ENCODE measurements at regions not wholly inside any gene's neighbourhood (a gene's known extent, or its start where the extent isn't known, plus 50 kb on each side); places are given as distances from the start of the nearest gene placed in this dataset.
A peak's percentile ranks its signal among the peaks of the same experiment; 100 is the strongest.

GRCh38 chr1:181187337-181188126 lies 99.0 kb downstream of the IER5 start:
- no peak for DNase-seq
- in situ Hi-C loops (cut with MboI; ENCODE audit: low pct_unique_long_range_greater_than_20kb, low sequenced_read_pairs): loop anchor here (10.0 kb wide), 1 partner anchor 227 kb away; no protein-coding TSS in a partner anchor

- in situ Hi-C loops (cut with MboI; ENCODE audit: low pct_unique_long_range_greater_than_20kb, low sequenced_read_pairs): loop anchor here (10.0 kb wide), 1 partner anchor 226 kb away; no protein-coding TSS in a partner anchor
- DNase-seq: no peak
Observed at GRCh38 chr1:181189245-181189644, 100.7 kb downstream of the IER5 start.

GRCh38 chr1:181189691-181190363 lies 101.3 kb downstream of the IER5 start:
- in situ Hi-C loops (cut with MboI; ENCODE audit: low pct_unique_long_range_greater_than_20kb, low sequenced_read_pairs): loop anchor here (10.0 kb wide), 1 partner anchor 225 kb away; no protein-coding TSS in a partner anchor
- DNase-seq: peak; percentile 65

- in situ Hi-C loops (cut with MboI; ENCODE audit: low pct_unique_long_range_greater_than_20kb, low sequenced_read_pairs): no loop called here
- DNase-seq: no peak
Observed at GRCh38 chr1:181190364-181191035, 102.0 kb downstream of the IER5 start.

- DNase-seq: no peak
- in situ Hi-C loops (cut with MboI; ENCODE audit: low pct_unique_long_range_greater_than_20kb, low sequenced_read_pairs): no loop called here
Observed at GRCh38 chr1:181191494-181192040, 103.1 kb downstream of the IER5 start.

- no peak for DNase-seq
- in situ Hi-C loops (cut with MboI; ENCODE audit: low pct_unique_long_range_greater_than_20kb, low sequenced_read_pairs): no loop called here
Observed at GRCh38 chr1:181192316-181192715, 103.8 kb downstream of the IER5 start.

GRCh38 chr1:181202986-181203555 lies 114.6 kb downstream of the IER5 start:
- DNase-seq: no peak
- in situ Hi-C loops (cut with MboI; ENCODE audit: low pct_unique_long_range_greater_than_20kb, low sequenced_read_pairs): no loop called here

GRCh38 chr1:181204530-181204929 lies 116.0 kb downstream of the IER5 start:
- DNase-seq: no peak
- in situ Hi-C loops (cut with MboI; ENCODE audit: low pct_unique_long_range_greater_than_20kb, low sequenced_read_pairs): no loop called here

GRCh38 chr1:181205901-181206300 lies 117.4 kb downstream of the IER5 start:
- in situ Hi-C loops (cut with MboI; ENCODE audit: low pct_unique_long_range_greater_than_20kb, low sequenced_read_pairs): no loop called here
- DNase-seq: no peak

GRCh38 chr1:181206513-181206912 lies 118.0 kb downstream of the IER5 start:
- in situ Hi-C loops (cut with MboI; ENCODE audit: low pct_unique_long_range_greater_than_20kb, low sequenced_read_pairs): no loop called here
- no peak for DNase-seq

- in situ Hi-C loops (cut with MboI; ENCODE audit: low pct_unique_long_range_greater_than_20kb, low sequenced_read_pairs): no loop called here
- DNase-seq: no peak
Observed at GRCh38 chr1:181206979-181207790, 118.7 kb downstream of the IER5 start.

- in situ Hi-C loops (cut with MboI; ENCODE audit: low pct_unique_long_range_greater_than_20kb, low sequenced_read_pairs): no loop called here
- no peak for DNase-seq
Observed at GRCh38 chr1:181208083-181208482, 119.6 kb downstream of the IER5 start.

GRCh38 chr1:181208967-181209366 lies 120.5 kb downstream of the IER5 start:
- no peak for DNase-seq
- in situ Hi-C loops (cut with MboI; ENCODE audit: low pct_unique_long_range_greater_than_20kb, low sequenced_read_pairs): no loop called here

- DNase-seq: no peak
- in situ Hi-C loops (cut with MboI; ENCODE audit: low pct_unique_long_range_greater_than_20kb, low sequenced_read_pairs): no loop called here
Observed at GRCh38 chr1:181213056-181213455, 124.6 kb downstream of the IER5 start.

- DNase-seq: no peak
- in situ Hi-C loops (cut with MboI; ENCODE audit: low pct_unique_long_range_greater_than_20kb, low sequenced_read_pairs): no loop called here
Observed at GRCh38 chr1:181216591-181216994, 128.1 kb downstream of the IER5 start.

GRCh38 chr1:181219938-181220337 lies 131.4 kb downstream of the IER5 start:
- no peak for DNase-seq
- in situ Hi-C loops (cut with MboI; ENCODE audit: low pct_unique_long_range_greater_than_20kb, low sequenced_read_pairs): no loop called here

- in situ Hi-C loops (cut with MboI; ENCODE audit: low pct_unique_long_range_greater_than_20kb, low sequenced_read_pairs): no loop called here
- DNase-seq: no peak
Observed at GRCh38 chr1:181221078-181221477, 132.6 kb downstream of the IER5 start.

GRCh38 chr1:181222972-181223505 lies 134.5 kb downstream of the IER5 start:
- in situ Hi-C loops (cut with MboI; ENCODE audit: low pct_unique_long_range_greater_than_20kb, low sequenced_read_pairs): no loop called here
- DNase-seq: no peak

Data from KBM-7 (cell line).